Cardiac muscle cell (in vitro differentiated cells and primary cell): ENCODE measurements at regions not wholly inside any gene's neighbourhood (a gene's known extent, or its start where the extent isn't known, plus 50 kb on each side); places are given as distances from the start of the nearest gene placed in this dataset.
A peak's percentile ranks its signal among the peaks of the same experiment; 100 is the strongest.

ENCODE experiments used
- DNase-seq, 2 donors: peaks; one replicate each; pipeline versions ENCODE4 v3.0.0 to v3.0.0-alpha.2; 2010 to 2017; ENCODE audit warnings: low read depth in 1 of 2, low spot score in 1 of 2
- H3K27ac ChIP-seq: fragments of 200-600 bp; sonication (generic); 2 replicates; pipeline ENCODE4 v1.5.1; 2016
- H3K27me3 ChIP-seq: fragments of 200-600 bp; sonication (generic); 2 replicates; pipeline ENCODE4 v1.6.0; 2016; ENCODE audit warnings: control low read depth
- H3K36me3 ChIP-seq: fragments of 200-600 bp; sonication (generic); 2 replicates; pipeline ENCODE4 v1.5.1; 2016; ENCODE audit warnings: control low read depth
- H3K4me1 ChIP-seq: fragments of 200-600 bp; sonication (generic); 2 replicates; pipeline ENCODE4 v1.8.1; 2017; ENCODE audit warnings: low read depth, mild to moderate bottlenecking, mixed run types
- H3K4me3 ChIP-seq: fragments of 200-600 bp; sonication (generic); 2 replicates; pipeline ENCODE4 v1.5.1; 2016; ENCODE audit warnings: mild to moderate bottlenecking
- H3K9me3 ChIP-seq: fragments of 200-600 bp; sonication (generic); 2 replicates; pipeline ENCODE4 v1.5.1; 2017; ENCODE audit warnings: low read depth, mild to moderate bottlenecking, control low read depth
- TF ChIP-seq, protein P1 (sequence below): IDR thresholded peaks from 2 replicates; pipeline ENCODE4 v1.5.1; 2012; ENCODE audit warnings: low read depth, mild to moderate bottlenecking, low read length

DNA sequence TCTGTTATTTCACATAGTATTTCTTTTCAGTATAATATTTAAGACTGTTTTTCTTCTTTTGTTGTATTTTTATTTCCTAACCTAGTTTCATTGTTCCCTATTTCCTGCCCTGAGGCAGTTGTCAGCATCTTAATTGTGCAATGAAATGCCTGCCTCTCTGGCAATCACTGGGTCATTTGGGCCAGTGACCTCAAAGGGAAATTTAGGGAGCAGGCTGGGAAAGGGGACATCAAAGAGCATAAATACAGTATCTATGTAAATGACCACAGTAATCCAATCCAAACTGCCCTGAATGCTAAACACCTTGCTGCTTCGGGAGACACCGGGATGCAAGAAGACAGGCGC, 147.8 kb downstream of the TLR5 start:
- Histone ChIP-seq H3K27me3 (no peaks in the 10 kb centered on the region), H3K4me3 (no peak overlapping the region), H3K27ac (no peak overlapping the region), H3K9me3 (no peaks in the 10 kb centered on the region), H3K4me1 (peaks cover 10% of the 10 kb centered on the region), H3K36me3 (no peaks in the 10 kb centered on the region)
- DNase-seq, result peak in 1 of 2 donors; percentile 33
- TF ChIP-seq, protein P1, sequence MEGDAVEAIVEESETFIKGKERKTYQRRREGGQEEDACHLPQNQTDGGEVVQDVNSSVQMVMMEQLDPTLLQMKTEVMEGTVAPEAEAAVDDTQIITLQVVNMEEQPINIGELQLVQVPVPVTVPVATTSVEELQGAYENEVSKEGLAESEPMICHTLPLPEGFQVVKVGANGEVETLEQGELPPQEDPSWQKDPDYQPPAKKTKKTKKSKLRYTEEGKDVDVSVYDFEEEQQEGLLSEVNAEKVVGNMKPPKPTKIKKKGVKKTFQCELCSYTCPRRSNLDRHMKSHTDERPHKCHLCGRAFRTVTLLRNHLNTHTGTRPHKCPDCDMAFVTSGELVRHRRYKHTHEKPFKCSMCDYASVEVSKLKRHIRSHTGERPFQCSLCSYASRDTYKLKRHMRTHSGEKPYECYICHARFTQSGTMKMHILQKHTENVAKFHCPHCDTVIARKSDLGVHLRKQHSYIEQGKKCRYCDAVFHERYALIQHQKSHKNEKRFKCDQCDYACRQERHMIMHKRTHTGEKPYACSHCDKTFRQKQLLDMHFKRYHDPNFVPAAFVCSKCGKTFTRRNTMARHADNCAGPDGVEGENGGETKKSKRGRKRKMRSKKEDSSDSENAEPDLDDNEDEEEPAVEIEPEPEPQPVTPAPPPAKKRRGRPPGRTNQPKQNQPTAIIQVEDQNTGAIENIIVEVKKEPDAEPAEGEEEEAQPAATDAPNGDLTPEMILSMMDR, result no peak

DNA sequence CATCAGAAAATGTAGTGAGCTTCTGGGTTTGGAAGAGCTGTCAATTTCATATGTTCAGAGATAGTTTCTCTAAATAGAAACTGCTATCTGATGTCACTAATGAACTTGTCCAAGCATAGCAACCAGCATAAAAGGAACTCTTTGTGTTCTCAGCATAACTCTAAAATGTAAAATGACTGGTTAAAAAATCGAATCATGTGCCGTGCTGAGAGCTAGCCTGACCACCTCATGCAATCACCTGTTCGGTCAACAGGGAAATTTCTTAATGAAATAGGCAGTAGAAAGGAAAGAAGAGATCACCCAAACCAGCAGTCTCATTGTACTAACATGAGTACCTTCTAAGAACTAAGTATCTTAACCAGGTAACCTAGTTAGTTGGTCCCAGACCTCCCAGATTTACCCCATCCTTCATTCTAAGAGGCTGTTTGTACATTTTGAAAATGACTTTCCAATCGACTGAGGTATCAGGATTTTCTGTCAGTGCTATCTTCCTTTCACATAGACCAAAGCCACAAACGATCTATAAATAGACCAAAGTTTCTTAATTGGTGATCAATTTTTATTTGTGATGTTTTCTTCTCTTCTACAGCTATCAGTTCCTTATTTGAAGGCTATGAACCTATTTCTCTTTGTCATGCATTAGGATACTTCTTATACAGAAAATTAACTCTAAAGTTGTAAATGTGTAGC, 147.3 kb downstream of the TLR5 start:
- Histone ChIP-seq H3K4me3 (no peak overlapping the region), H3K9me3 (no peaks in the 10 kb centered on the region), H3K4me1 (peaks cover 10% of the 10 kb centered on the region), H3K36me3 (no peaks in the 10 kb centered on the region), H3K27me3 (no peaks in the 10 kb centered on the region), H3K27ac (no peak overlapping the region)
- TF ChIP-seq, protein P1, result no peak
- no peak for DNase-seq

DNA sequence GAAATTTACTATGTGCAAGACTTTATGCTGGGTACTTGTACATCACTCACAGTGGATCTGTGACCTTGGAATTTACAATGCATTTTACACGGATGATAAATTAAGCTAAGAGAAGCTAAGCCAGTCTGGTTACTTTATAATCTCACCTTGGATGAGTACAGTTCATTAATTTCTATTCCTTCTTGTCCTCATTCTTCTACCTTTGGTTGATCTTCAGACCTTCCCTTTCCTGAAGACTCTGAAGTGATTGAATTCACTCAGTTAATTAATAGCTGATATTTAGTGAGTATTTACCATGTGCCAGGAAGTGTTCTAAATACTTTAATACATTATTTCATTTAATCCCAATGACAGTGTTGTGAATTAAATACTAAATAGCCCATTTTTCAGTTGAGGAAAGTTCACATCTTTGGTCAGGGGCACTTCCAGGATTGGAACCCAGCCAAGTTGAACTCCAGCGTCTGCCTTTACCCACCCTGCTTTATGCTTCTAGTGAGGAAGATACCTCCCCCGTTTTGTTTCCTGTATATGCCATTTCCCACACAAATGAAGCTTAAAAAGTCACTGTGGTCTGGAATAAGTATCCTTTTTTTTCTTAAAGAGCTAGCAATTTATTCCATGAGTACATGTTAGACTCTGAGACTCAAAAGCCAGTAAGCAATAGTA, 146.6 kb downstream of the TLR5 start:
- DNase-seq, result peak in 1 of 2 donors; percentile 47
- TF ChIP-seq, protein P1, result no peak
- no peak overlapping the region for H3K27ac ChIP-seq

DNA sequence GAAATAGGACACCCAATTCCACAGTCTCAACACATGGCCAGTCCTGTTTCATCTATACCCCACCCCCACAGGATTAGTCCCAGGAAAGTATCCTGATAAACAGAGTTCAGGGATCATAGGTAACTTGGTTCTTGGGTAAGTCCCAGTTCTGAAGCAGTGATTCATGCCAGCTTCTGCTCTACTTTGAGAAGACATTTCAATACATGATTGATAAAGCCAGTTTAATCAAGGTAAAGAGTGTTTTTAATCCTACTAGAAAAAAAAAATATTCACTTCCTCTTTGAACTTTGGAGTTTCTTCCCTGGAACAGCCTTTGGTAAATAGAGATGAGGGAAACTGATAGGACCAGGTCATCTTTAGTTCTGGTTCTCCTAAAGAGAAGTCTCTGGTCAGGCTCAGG, 142.4 kb downstream of the TLR5 start:
- TF ChIP-seq, protein P1, result no peak
- no peaks in the 10 kb centered on the region for H3K9me3 ChIP-seq
- no peaks in the 10 kb centered on the region for H3K27me3 ChIP-seq
- no peak for DNase-seq
- H3K27ac ChIP-seq, result no peak overlapping the region
- H3K4me1 ChIP-seq, result no peaks in the 10 kb centered on the region
- H3K4me3 ChIP-seq, result no peak overlapping the region
- peaks cover 10% of the 10 kb centered on the region for H3K36me3 ChIP-seq

More for the DNA sequence above, 146.6 kb downstream of the TLR5 start:
- peaks cover 10% of the 10 kb centered on the region for H3K4me1 ChIP-seq
- no peaks in the 10 kb centered on the region for H3K36me3 ChIP-seq
- no peaks in the 10 kb centered on the region for H3K27me3 ChIP-seq
- H3K4me3 ChIP-seq, result no peak overlapping the region
- H3K9me3 ChIP-seq, result no peaks in the 10 kb centered on the region

DNA sequence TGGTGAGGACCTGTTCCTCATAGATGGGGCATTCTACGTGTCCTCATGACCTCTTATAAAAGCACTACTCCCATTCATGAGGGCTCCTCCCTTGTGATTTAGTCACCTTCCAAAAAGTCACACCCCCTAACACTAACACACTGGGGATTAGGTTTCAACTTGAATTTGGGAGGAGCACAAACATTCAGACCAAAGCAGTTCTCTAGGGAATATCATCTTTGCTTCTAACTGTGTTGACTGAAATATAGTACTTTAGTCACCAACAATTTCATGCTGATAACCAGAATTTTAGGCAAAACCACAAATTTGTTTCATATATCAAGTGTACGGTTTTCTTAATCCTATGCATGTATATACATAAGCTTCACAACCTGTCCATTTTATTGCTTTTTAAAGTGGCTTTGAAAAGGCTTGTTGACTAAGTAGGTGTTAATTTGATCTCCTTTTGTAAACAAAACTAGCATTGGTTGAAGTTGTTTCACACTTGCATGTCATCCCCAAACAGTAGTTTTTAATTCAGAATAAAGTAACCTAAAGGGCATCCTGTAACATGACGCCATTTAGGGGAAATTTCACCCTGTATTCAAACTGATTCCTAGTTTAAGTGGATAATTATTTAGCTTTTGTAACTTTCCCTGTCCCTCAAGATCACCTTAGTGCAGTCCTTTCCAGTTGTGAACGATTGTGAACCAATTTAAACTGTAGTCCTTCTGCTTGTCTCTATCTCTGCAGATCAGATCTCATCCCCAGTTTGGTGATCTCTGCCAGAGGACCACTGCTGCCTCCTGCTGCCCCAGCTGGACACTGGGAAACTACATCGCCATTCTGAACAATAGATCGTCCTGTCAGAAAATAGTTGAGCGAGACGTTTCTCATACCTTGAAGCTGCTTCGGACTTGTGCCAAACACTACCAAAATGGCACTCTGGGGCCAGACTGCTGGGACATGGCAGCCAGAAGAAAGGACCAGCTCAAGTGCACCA, 141.1 kb downstream of the TLR5 start:
- H3K27ac ChIP-seq, result no peak overlapping the region
- no peaks in the 10 kb centered on the region for H3K9me3 ChIP-seq
- no peak overlapping the region for H3K4me3 ChIP-seq
- no peaks in the 10 kb centered on the region for H3K4me1 ChIP-seq
- DNase-seq, result no peak
- no peaks in the 10 kb centered on the region for H3K27me3 ChIP-seq
- H3K36me3 ChIP-seq, result peaks cover 10% of the 10 kb centered on the region
- TF ChIP-seq, protein P1, result peak; percentile 35
